HG02588 (cell line): ENCODE measurements at regions not wholly inside any gene's neighbourhood (a gene's known extent, or its start where the extent isn't known, plus 50 kb on each side); places are given as distances from the start of the nearest gene placed in this dataset.

ENCODE experiments used
- ATAC-seq: cut with Tn5 transposase; IDR thresholded peaks from one replicate; pipeline ENCODE4 v1.9.1; 2021; ENCODE audit warnings: mild to moderate bottlenecking, moderate library complexity; ENCODE audit not compliant: unreplicated experiment

- ATAC-seq: no peak
These were observed 208.3 kb downstream of the TRAM1L1 start for GRCh38 chr4:116877069-116877468.

GRCh38 chr4:116872941-116873340 lies 212.4 kb downstream of the TRAM1L1 start:
- no peak for ATAC-seq

GRCh38 chr4:116872308-116872707 lies 213.1 kb downstream of the TRAM1L1 start:
- no peak for ATAC-seq

- ATAC-seq: no peak
These were observed 214.7 kb downstream of the TRAM1L1 start for GRCh38 chr4:116870686-116871085.

- ATAC-seq: no peak
These were observed 219.3 kb downstream of the TRAM1L1 start for GRCh38 chr4:116866106-116866505.

- ATAC-seq: no peak
These were observed 222.8 kb downstream of the TRAM1L1 start for GRCh38 chr4:116862592-116862991.

GRCh38 chr4:116860891-116861290 lies 224.5 kb downstream of the TRAM1L1 start:
- ATAC-seq: no peak

GRCh38 chr4:116849620-116850019 lies 235.8 kb downstream of the TRAM1L1 start:
- no peak for ATAC-seq

GRCh38 chr4:116847616-116848015 lies 237.8 kb downstream of the TRAM1L1 start:
- no peak for ATAC-seq

- no peak for ATAC-seq
These were observed 245.6 kb downstream of the TRAM1L1 start for GRCh38 chr4:116839826-116840225.

GRCh38 chr4:116838609-116839008 lies 246.8 kb downstream of the TRAM1L1 start:
- ATAC-seq: no peak

- no peak for ATAC-seq
These were observed 256.2 kb downstream of the TRAM1L1 start for GRCh38 chr4:116829187-116829586.

GRCh38 chr4:116824172-116824571 lies 261.2 kb downstream of the TRAM1L1 start:
- no peak for ATAC-seq

GRCh38 chr4:116811730-116812129 lies 273.6 kb downstream of the TRAM1L1 start:
- ATAC-seq: no peak

GRCh38 chr4:116796022-116796421 lies 289.4 kb downstream of the TRAM1L1 start:
- no peak for ATAC-seq

- ATAC-seq: no peak
These were observed 296.7 kb downstream of the TRAM1L1 start for GRCh38 chr4:116788723-116789122.

GRCh38 chr4:116755051-116755450 lies 330.3 kb downstream of the TRAM1L1 start:
- ATAC-seq: no peak

- no peak for ATAC-seq
These were observed 333.3 kb downstream of the TRAM1L1 start for GRCh38 chr4:116752027-116752426.

GRCh38 chr4:116736756-116737155 lies 348.6 kb downstream of the TRAM1L1 start:
- ATAC-seq: no peak

- ATAC-seq: no peak
These were observed 351.2 kb downstream of the TRAM1L1 start for GRCh38 chr4:116734178-116734577.

- no peak for ATAC-seq
These were observed 352.0 kb downstream of the TRAM1L1 start for GRCh38 chr4:116733370-116733769.

GRCh38 chr4:116726523-116726922 lies 358.9 kb downstream of the TRAM1L1 start:
- ATAC-seq: no peak

- ATAC-seq: peak; percentile 78
These were observed 361.1 kb downstream of the TRAM1L1 start for GRCh38 chr4:116724249-116724648.

GRCh38 chr4:116705466-116705865 lies 379.9 kb downstream of the TRAM1L1 start:
- no peak for ATAC-seq
